Stimulated activated CD4-positive, alpha-beta T cell treated with anti-CD3 and anti-CD28 coated beads, TNF-alpha, amount 100 ng/mL, for 24 hours (primary cell): ENCODE measurements at regions not wholly inside any gene's neighbourhood (a gene's known extent, or its start where the extent isn't known, plus 50 kb on each side); places are given as distances from the start of the nearest gene placed in this dataset.

ENCODE experiments used
- DNase-seq, 3 experiments: peaks; one replicate each; pipeline ENCODE4 v3.0.0-alpha.2; 2020; ENCODE audit warnings: low read depth in 3 of 3

- DNase-seq, result no peak
These were observed 68.8 kb upstream of the ARHGAP18 start for GRCh38 chr6:129778793-129779192.

GRCh38 chr6:129777371-129777770, 67.4 kb upstream of the ARHGAP18 start:
- DNase-seq, result no peak

- no peak for DNase-seq
These were observed 66.8 kb upstream of the ARHGAP18 start for GRCh38 chr6:129776542-129777330.

- peak; percentile 13 to 36 (median 18) for DNase-seq
These were observed 64.9 kb upstream of the ARHGAP18 start for GRCh38 chr6:129774697-129775447.

- no peak for DNase-seq
These were observed 63.3 kb upstream of the ARHGAP18 start for GRCh38 chr6:129773304-129773703.

GRCh38 chr6:129771678-129772077, 61.7 kb upstream of the ARHGAP18 start:
- DNase-seq, result no peak

- DNase-seq, result no peak
These were observed 58.0 kb upstream of the ARHGAP18 start for GRCh38 chr6:129767776-129768485.

GRCh38 chr6:129766959-129767728, 57.2 kb upstream of the ARHGAP18 start:
- DNase-seq, result peak; percentile 43 to 62 (median 47)

GRCh38 chr6:129764761-129765407, 54.9 kb upstream of the ARHGAP18 start:
- DNase-seq, result no peak

GRCh38 chr6:129759796-129760605, 50.0 kb upstream of the ARHGAP18 start:
- DNase-seq, result no peak
